Choroid plexus epithelial cell (primary cell): ENCODE measurements at regions not wholly inside any gene's neighbourhood (a gene's known extent, or its start where the extent isn't known, plus 50 kb on each side); places are given as distances from the start of the nearest gene placed in this dataset.

Experiments
- DNase-seq: peaks from one replicate; pipeline ENCODE4 v3.0.0-alpha.2; 2010; ENCODE audit warnings: low read depth
- H3K4me3 ChIP-seq: 2 replicates; pipeline ENCODE4 v1.5.1; 2011; ENCODE audit warnings: low read depth, mild to moderate bottlenecking, control low read depth, low read length, moderate library complexity
- TF ChIP-seq, protein P1 (sequence below): conservative IDR thresholded peaks from 2 replicates; pipeline ENCODE4 v1.5.1; 2011; ENCODE audit warnings: low read depth, mild to moderate bottlenecking, control low read depth, inconsistent platforms, low read length, moderate library complexity

DNA sequence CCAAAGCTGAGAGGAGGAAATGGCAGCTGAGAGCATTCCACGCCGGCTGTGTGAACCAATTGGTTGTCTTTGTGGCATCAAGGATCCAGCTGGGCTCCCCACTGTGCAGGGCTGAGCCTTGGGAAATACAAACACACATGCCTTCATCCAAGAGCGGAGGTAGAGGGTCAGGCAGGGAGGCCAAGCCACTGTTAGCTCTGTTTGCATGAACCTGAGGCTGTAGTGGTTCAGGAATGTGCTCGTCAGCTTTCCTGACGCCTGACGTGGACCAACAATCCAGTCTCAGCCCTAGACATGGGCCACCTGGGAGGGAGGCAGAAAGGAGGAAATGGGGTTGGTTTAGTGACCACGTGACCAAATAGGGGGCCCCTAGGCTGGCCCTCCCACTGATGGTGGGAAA is 276.9 kb downstream of the TLE3 start:
- H3K4me3 ChIP-seq = no peak overlapping the region
- peak; percentile 97 for DNase-seq
- TF ChIP-seq, protein P1, sequence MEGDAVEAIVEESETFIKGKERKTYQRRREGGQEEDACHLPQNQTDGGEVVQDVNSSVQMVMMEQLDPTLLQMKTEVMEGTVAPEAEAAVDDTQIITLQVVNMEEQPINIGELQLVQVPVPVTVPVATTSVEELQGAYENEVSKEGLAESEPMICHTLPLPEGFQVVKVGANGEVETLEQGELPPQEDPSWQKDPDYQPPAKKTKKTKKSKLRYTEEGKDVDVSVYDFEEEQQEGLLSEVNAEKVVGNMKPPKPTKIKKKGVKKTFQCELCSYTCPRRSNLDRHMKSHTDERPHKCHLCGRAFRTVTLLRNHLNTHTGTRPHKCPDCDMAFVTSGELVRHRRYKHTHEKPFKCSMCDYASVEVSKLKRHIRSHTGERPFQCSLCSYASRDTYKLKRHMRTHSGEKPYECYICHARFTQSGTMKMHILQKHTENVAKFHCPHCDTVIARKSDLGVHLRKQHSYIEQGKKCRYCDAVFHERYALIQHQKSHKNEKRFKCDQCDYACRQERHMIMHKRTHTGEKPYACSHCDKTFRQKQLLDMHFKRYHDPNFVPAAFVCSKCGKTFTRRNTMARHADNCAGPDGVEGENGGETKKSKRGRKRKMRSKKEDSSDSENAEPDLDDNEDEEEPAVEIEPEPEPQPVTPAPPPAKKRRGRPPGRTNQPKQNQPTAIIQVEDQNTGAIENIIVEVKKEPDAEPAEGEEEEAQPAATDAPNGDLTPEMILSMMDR = no peak

DNA sequence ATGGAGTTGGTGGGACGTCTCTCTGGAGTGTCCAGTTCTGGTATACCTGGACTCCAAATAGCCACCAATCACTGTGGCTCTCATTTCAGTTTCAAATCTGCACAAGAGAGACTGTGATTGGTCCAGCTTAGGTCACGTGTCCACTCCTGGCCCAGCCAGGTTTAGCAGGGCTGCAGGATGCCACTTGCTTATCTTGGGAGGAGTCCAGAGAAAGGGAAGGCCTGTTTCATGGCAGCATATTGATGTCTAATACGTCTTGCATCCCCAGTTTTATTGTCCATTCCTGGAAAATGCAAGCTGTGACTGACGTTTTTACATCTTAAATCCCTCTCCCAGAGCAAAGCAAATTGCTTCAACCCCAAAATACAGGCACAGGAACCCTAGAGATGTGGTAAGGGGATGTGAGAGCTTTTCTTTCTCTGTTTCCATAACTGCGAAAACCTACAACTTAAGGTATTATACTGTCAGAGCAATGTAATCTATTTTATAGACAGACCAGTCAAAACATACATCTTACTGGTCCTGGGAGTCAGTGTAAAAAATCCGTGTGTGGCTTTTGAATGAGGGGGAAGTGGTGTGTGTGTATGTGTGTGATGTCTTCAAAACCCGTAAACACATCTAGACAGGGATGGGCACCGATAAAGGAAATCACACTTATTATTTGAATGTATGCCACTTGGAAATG is 274.4 kb downstream of the TLE3 start:
- TF ChIP-seq, protein P1 = no peak
- DNase-seq = peak; percentile 39
- no peak overlapping the region for H3K4me3 ChIP-seq

DNA sequence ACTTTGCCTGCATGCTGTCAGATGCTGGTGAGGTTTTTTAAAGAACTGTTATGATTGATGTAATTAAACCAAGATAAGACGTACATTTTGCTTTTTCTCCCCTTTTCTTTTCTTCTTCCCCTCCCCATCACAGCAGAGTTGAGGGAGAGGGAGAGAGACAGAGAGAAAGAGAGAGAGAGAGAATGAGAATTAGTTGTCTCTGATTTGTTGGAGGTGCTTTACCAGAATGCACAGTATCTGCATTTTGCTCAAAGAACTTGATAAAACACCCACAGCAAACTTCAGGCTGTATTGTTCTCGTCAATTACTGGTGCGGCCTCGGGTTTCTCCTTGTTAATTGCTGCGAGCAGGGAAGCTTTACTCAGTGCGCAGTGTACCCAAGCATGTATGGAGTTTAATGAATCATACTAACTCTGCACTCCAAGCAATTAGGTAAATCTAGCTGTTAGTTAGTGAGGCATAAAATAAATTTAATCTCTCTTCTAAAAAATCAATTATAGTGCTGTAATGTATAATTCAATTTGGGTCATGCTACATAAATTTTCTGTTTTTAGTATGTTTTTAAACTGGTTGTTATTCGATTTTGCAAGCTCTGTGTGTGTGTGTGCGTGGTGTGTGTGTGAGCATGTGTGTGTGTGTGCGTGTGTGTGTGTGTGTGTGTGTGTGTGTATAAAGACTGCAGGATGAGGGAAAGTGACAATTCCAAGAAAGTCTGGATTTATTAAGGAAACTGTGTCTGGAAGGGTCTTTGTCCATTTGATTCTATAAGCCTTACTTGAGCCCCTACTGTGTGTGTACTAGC is 273.4 kb downstream of the TLE3 start:
- no peak overlapping the region for H3K4me3 ChIP-seq
- DNase-seq = no peak
- TF ChIP-seq, protein P1 = no peak

DNA sequence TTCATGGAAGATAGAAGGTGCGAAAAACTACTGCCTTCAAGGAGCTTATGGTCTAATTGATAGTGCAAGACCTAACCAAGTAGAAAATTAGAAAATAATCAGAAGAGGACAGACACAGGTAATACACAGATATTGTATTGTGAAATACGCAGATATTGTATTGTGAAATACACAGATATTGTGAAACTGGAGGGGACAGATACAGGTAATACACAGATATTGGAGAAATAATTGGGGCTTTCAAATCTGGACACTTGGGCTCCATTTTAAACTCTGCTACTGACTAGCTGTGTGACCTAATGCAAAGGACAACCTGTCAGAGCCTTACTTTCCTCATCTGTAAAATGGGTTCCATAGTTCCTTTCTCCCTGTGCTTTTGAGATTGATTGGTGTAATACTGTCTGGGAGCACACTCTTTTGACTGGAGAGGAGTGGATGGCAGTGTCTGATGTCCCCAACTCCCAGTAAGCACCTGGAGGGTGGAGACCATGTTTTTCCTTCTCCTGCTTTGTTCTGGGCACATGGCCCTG is 272.8 kb downstream of the TLE3 start:
- no peak overlapping the region for H3K4me3 ChIP-seq
- TF ChIP-seq, protein P1 = no peak
- DNase-seq = no peak

DNA sequence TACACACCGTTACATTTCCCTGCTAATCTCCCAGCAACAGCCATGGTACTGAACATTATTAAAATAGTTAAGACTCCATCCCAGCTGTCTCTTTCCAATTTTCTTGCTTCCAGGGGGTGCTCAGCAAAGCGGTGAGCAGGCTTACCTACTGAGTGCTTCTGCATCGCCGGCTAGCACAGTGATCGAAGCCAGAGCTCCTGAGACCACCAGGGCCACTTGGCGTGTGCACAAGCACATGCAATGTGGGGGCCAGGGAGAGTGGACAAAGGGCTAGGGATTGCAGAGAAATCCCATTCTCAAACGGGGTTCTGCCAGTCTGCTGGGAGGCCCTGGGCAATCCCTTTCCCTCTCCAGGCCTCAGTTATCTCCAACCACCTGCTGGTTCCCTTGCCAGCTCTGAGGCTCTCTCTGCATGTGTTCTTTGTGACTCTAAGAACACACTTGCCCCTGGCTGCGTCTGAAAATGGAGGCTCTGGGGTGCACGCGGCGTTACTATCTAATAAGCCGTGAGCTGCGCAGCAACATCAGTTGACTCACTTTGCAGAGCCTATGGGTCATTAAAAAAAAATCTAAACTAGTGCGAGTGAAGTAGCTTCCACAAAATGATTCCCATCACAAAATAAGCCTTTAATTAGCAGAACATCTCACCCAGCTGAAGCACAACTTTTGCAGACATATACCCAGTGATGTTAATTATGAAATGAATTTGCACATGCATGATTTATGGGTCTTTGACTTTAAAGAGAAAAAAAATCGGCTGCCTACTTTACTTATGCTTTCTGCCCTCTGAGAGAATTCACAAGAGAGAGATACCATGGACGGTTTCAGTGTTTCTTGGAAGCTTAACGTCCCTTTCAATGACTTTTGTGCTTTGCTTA is 271.5 kb downstream of the TLE3 start:
- DNase-seq = peak; percentile 20
- TF ChIP-seq, protein P1 = no peak
- no peak overlapping the region for H3K4me3 ChIP-seq

DNA sequence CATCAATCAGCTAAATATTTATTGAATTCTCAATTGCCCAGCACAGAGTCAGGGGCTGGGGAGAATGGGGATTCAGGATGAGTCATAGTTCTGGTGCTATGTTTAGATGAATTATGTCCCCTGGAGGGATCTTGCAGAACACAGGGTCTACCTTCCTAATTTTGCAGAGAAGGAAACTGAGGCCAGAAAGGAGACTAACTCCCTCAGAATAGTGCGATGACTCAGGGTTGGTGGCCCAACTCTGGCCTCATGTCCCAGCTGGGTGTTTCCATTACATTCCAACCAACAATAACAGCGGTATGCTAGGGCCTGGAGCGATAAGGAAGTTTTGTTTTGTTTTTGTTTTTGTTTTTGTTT is 270.9 kb downstream of the TLE3 start:
- peak; percentile 39 for DNase-seq
- TF ChIP-seq, protein P1 = no peak
- H3K4me3 ChIP-seq = no peak overlapping the region
